Gastrocnemius medialis (tissue), 4 donors: ENCODE measurements at regions not wholly inside any gene's neighbourhood (a gene's known extent, or its start where the extent isn't known, plus 50 kb on each side); places are given as distances from the start of the nearest gene placed in this dataset.

Source experiments
- ATAC-seq, 2 donors: fragments of 150-250 bp; one replicate each; pipeline ENCODE4 v1.9.1; 2016
- DNase-seq, 2 donors: peaks; one replicate each; pipeline ENCODE4 v3.0.0-alpha.2; 2019
- H3K27ac ChIP-seq, 4 donors: fragments of 200-600 bp; sonication (generic); 1 replicate in 1 of 4; 2 replicates in 3 of 4; pipeline ENCODE4 v1.5.1; 2016 to 2018; ENCODE audit warnings: mild to moderate bottlenecking in 2 of 4, moderate library complexity in 1 of 4
- H3K27me3 ChIP-seq, 3 donors: fragments of 200-600 bp; sonication (generic) in 2 of 3; 1 replicate in 1 of 3; 2 replicates in 2 of 3; pipeline versions ENCODE4 v1.5.1 to v1.6.0; 2016 to 2019; ENCODE audit warnings: mild to moderate bottlenecking in 1 of 3, moderate library complexity in 1 of 3
- H3K36me3 ChIP-seq, 2 donors: fragments of 200-600 bp; sonication (generic) in 1 of 2; one replicate each; pipeline ENCODE4 v1.5.1; 2017 to 2018
- H3K4me1 ChIP-seq, 2 donors: fragments of 200-600 bp; sonication (generic) in 1 of 2; one replicate each; pipeline ENCODE4 v1.5.1; 2016 to 2017; ENCODE audit warnings: mild to moderate bottlenecking in 2 of 2
- H3K4me3 ChIP-seq, 4 donors: fragments of 200-600 bp; sonication (generic) in 3 of 4; 1 replicate in 1 of 4; 2 replicates in 3 of 4; pipeline ENCODE4 v1.5.1; 2016 to 2019; ENCODE audit warnings: mild to moderate bottlenecking in 2 of 4
- H3K9me3 ChIP-seq, 3 donors: fragments of 200-600 bp; sonication (generic) in 2 of 3; 1 replicate in 1 of 3; 2 replicates in 2 of 3; pipeline ENCODE4 v1.5.1; 2016 to 2019
- POLR2A ChIP-seq, 2 donors: fragments of 450-650 bp; IDR thresholded peaks; one replicate each; pipeline ENCODE4 v1.6.1; 2017; ENCODE audit warnings: antibody characterized with exemption in 2 of 2, mild to moderate bottlenecking in 2 of 2, moderate library complexity in 2 of 2
- in situ Hi-C, 4 donors: fragments of 200-750 bp; cut with MboI; loops; one replicate each; pipeline versions ENCODE4 v1.15.0 to v1.8.0; 2017; ENCODE audit warnings: low sequenced_read_pairs in 4 of 4
- intact Hi-C: fragments of 100-400 bp; cut with DNase I; formaldehyde crosslinking; loops from one replicate; pipeline ENCODE4 v1.15.1; 2023; ENCODE audit warnings: low total_unique reads
- TF ChIP-seq, protein P1 (sequence below), 5 experiments: fragments of 450-650 bp in 3 of 5; fragments of 200-600 bp in 2 of 5; sonication (generic) in 2 of 5; IDR thresholded peaks in 4 of 5; conservative IDR thresholded peaks in 1 of 5; 1 replicate in 4 of 5; 2 replicates in 1 of 5; pipeline ENCODE4 v1.5.1; 2016 to 2019; ENCODE audit warnings: antibody characterized with exemption in 5 of 5, mild to moderate bottlenecking in 3 of 5, moderate library complexity in 3 of 5

DNA sequence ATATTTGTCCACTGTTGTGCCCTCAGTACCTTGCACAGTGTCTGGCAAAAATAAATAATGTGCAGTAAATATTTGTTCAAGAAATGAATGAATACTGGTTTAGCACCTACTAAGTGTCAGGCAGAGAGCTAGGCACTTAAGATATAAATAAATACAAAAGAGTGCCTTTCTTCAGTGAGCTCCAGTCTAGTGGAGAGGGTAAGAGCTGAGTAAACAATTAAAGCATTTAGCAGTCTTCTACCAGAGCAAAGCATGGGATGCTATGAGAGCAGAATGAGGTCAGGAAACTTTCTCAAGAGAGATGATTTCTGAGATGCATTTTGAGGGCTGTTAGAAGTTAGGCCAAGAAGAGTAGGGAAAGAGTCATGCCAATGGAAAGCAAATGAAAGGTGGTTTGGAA is 314.7 kb downstream of the DSC3 start:
- DNase-seq (no peak), ATAC-seq (no peak)
- TF ChIP-seq POLR2A (IDR thresholded peaks at IDR 0.05) = no peak
- TF ChIP-seq, protein P1, sequence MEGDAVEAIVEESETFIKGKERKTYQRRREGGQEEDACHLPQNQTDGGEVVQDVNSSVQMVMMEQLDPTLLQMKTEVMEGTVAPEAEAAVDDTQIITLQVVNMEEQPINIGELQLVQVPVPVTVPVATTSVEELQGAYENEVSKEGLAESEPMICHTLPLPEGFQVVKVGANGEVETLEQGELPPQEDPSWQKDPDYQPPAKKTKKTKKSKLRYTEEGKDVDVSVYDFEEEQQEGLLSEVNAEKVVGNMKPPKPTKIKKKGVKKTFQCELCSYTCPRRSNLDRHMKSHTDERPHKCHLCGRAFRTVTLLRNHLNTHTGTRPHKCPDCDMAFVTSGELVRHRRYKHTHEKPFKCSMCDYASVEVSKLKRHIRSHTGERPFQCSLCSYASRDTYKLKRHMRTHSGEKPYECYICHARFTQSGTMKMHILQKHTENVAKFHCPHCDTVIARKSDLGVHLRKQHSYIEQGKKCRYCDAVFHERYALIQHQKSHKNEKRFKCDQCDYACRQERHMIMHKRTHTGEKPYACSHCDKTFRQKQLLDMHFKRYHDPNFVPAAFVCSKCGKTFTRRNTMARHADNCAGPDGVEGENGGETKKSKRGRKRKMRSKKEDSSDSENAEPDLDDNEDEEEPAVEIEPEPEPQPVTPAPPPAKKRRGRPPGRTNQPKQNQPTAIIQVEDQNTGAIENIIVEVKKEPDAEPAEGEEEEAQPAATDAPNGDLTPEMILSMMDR (IDR thresholded peaks at IDR 0.05 in 4 of 5, conservative IDR thresholded peaks at IDR 0.05 in 1 of 5) = no peak
- intact Hi-C loops (no loop called here), in situ Hi-C loops (no loop called here)
- Histone ChIP-seq H3K9me3 (no peaks in the 10 kb centered on the region), H3K27ac (no peak overlapping the region), H3K4me3 (no peak overlapping the region), H3K27me3 (no peaks in the 10 kb centered on the region), H3K36me3 (no peaks in the 10 kb centered on the region), H3K4me1 (no peaks in the 10 kb centered on the region)

DNA sequence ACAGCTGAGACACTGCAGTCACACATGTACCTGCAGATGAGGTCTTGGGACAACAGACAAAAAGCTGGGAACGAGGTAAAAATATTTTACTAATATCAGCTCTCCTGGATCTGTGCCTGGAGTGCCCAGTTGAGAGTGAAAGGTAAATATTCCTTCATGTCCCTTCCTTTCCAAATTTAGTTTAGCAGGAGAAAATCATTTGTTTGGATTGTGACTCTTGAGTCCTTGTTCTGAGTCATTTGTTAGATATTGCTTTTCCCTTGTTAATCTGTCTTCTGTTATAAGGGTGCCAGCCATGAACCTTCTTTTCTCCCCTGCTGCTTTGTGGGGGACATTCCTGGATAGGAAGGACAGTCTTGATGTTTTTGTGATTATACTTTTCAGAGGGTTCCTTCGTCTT is 329.2 kb downstream of the DSC3 start:
- Histone ChIP-seq H3K9me3 (no peaks in the 10 kb centered on the region), H3K4me1 (no peaks in the 10 kb centered on the region), H3K27ac (no peak overlapping the region), H3K36me3 (no peaks in the 10 kb centered on the region), H3K4me3 (no peak overlapping the region), H3K27me3 (no peaks in the 10 kb centered on the region)
- no peak for ATAC-seq
- TF ChIP-seq, protein P1 (IDR thresholded peaks at IDR 0.05 in 4 of 5, conservative IDR thresholded peaks at IDR 0.05 in 1 of 5) = no peak
- no peak for TF ChIP-seq POLR2A (IDR thresholded peaks at IDR 0.05)
- in situ Hi-C loops = no loop called here
- no peak for DNase-seq
- intact Hi-C loops = no loop called here

DNA sequence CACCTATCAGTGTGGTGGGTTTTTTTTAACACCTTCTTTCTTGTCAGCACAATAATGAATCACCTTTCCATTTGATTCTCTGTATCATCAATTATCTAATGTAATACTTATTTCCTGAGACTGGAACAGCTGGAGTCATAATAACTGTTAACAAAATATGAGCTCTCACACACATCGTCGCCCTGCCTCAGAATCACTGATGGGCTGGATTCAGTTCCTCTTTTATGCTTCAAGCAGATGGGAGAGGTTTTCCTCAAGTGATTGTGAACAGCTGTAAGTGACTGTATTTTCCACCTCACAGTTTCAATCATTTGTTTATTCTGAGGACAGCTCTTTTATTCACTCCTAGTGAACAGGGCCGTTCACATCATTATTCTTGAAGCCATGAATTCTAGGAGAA is 330.2 kb downstream of the DSC3 start:
- intact Hi-C loops (no loop called here), in situ Hi-C loops (no loop called here)
- Histone ChIP-seq H3K4me3 (no peak overlapping the region), H3K9me3 (no peaks in the 10 kb centered on the region), H3K4me1 (no peaks in the 10 kb centered on the region), H3K36me3 (no peaks in the 10 kb centered on the region), H3K27me3 (no peaks in the 10 kb centered on the region), H3K27ac (no peak overlapping the region)
- DNase-seq = no peak
- TF ChIP-seq POLR2A (IDR thresholded peaks at IDR 0.05) = no peak
- TF ChIP-seq, protein P1 (IDR thresholded peaks at IDR 0.05 in 4 of 5, conservative IDR thresholded peaks at IDR 0.05 in 1 of 5) = no peak
- ATAC-seq = no peak

DNA sequence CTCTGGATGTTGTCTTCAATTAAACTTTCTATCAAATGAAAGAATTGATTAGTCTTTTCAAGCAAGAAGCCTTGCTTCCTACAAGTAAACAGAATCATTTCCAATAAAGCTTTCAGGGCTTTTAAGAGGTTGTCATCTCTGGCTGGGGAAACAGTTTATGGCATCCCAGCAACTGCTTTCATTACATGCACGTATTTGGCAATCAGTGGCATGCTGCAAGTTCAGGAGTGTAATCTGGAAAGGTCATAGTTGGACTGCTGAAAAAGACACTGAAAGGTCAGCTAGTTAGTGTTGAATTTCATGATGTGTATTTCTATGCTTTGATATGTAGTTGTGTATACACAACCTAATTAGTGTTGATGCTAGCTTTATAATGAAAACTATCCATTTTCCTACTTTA is 332.9 kb downstream of the DSC3 start:
- Histone ChIP-seq H3K4me3 (no peak overlapping the region), H3K36me3 (no peaks in the 10 kb centered on the region), H3K4me1 (no peaks in the 10 kb centered on the region), H3K27me3 (no peaks in the 10 kb centered on the region), H3K9me3 (no peaks in the 10 kb centered on the region), H3K27ac (no peak overlapping the region)
- in situ Hi-C loops (no loop called here), intact Hi-C loops (no loop called here)
- ATAC-seq (no peak), DNase-seq (no peak)
- TF ChIP-seq, protein P1 (IDR thresholded peaks at IDR 0.05 in 4 of 5, conservative IDR thresholded peaks at IDR 0.05 in 1 of 5) = no peak
- no peak for TF ChIP-seq POLR2A (IDR thresholded peaks at IDR 0.05)

DNA sequence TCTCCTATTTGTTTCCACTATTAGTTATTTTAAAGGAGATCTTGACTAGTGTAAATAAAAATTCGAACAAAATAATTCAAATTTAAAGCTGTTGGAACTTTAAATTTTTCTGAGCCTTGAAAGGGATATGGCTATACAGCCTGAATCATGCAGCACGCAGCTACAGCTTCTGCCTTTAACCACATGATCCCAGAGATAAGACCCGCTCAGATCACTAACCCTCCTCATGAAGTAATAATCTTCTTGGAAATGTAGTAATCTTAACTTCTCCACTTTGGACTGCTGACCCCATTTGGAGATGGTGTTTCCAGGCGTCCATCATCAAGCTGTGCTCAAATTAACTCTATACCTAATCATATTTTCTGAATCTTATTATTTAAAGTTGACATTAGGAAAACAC is 336.6 kb downstream of the DSC3 start:
- Histone ChIP-seq H3K27me3 (no peaks in the 10 kb centered on the region), H3K9me3 (no peaks in the 10 kb centered on the region), H3K4me3 (no peak overlapping the region), H3K27ac (no peak overlapping the region), H3K4me1 (no peaks in the 10 kb centered on the region), H3K36me3 (no peaks in the 10 kb centered on the region)
- TF ChIP-seq, protein P1 (IDR thresholded peaks at IDR 0.05 in 4 of 5, conservative IDR thresholded peaks at IDR 0.05 in 1 of 5) = no peak
- no peak for TF ChIP-seq POLR2A (IDR thresholded peaks at IDR 0.05)
- in situ Hi-C loops (no loop called here), intact Hi-C loops (no loop called here)
- DNase-seq = no peak
- no peak for ATAC-seq
